Stimulated activated CD8-positive, alpha-beta memory T cell treated with anti-CD3 and anti-CD28 coated beads, Interleukin-7, amount 100 ng/mL, for 1 hour (primary cell): ENCODE measurements at regions not wholly inside any gene's neighbourhood (a gene's known extent, or its start where the extent isn't known, plus 50 kb on each side); places are given as distances from the start of the nearest gene placed in this dataset.
A peak's percentile ranks its signal among the peaks of the same experiment; 100 is the strongest.
"Not testable (repeated sequence)": the region's sequence is repeated elsewhere in the genome, so short reads cannot be mapped to it uniquely, and the experiment has no call there.

ENCODE experiments used
- DNase-seq, 2 donors: peaks; one replicate each; pipeline ENCODE4 v3.0.0-alpha.2; 2020; ENCODE audit warnings: low read depth in 2 of 2

DNA sequence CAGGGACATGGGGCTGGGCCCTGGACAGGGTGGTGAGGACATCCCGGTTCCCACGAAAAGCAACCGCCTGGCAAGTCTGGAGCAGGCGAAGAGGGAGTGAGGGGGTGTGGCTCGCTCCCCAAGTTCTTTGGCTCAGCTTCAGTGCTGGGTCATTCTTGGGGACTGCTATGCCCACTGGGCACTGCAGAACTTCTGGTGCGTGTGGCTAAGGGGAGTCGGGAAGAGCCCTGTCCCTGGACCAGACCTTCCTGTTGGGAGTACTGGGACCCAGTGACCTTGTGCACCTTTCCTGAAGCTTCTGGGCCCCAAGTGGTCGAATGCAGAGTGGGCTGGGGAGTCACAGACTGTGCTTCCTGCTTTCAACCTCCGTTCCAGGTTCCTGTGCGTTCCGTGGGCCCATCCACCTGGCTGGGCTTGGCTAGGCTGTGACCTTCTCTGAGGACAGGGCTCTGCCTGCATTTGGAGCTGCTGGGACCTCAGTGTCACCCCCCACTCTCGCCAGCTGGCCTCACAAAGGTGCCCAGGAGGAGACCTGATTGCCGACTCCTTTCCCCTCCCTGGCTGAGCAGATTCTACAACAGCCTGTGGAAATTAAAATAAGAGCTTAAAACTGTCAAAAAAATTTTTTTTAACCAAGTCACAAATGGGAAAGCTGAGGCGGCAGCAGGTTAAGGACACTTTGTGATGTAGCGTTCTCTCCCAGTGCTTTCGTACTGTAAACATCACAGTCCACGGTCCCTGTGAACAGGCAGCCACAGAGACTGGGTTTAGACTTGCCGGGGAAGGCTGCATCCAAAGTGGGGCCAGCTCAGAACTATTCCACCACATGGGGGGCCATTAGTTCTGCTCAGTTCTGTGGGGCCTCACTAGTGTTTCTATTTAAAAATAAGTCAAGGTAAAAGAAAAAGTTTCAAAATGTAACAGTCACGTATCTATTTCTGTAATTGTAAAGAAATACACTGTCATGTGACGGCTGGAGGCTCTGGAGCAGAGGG lies 63.8 kb upstream of the WNT7B start:
- no peak for DNase-seq

DNA sequence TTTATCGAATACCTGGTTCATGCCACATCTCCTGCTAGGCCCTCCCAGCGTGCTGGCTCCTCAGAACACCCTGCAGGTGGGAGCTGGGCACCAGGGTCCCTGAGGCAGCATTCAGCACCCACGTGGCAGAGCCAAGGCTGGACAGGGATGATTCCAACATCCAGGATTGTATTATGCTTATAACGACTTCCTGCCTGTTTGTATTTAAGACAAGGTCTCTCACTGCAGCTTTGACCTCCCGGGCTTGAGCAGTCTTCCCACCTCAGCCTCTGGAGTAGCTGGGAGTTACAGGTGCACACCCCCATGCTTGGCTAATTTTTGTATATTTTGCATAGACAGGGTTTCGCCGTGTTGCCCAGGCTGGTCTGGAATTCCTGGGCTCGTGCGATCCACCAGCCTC lies 64.7 kb upstream of the WNT7B start:
- DNase-seq, result no peak

DNA sequence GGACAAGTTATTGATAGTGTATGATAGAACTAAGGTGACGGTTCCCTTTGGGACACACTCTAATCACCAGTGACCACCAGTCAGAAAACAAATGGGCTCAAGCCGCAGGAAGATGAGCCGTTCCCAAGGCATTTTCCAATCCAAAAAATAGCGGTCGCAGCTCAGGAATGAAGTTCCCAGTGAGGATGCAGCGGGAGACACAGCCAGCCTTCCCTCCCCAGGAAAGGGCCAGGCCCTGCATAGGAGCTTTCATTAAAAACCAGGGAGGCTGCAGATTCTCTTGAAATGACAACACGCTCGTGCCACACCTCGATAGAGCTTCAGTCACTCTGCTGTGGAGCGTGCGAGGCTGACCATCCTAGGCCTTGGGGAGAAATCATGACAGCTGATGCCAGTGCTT lies 65.8 kb upstream of the WNT7B start:
- no peak for DNase-seq

DNA sequence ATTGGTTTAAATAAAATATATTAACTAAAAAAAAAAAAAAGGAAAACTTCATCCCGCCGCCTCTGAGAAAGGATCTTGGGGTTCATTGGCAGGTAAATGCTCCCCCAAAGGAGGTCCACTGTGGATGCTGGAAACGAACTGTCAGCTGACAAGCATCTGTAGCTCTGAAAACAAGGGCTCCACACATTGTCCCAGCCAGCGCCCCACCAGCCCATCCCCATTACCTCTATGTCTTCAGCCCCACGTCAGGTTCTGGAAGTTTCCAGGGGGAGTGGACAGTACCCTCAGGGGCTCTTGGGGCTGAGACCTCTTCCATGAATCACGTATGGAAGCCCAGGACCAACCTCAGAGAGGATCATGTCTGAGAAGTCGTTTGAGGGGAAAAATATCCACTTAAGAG lies 66.4 kb upstream of the WNT7B start:
- no peak for DNase-seq

DNA sequence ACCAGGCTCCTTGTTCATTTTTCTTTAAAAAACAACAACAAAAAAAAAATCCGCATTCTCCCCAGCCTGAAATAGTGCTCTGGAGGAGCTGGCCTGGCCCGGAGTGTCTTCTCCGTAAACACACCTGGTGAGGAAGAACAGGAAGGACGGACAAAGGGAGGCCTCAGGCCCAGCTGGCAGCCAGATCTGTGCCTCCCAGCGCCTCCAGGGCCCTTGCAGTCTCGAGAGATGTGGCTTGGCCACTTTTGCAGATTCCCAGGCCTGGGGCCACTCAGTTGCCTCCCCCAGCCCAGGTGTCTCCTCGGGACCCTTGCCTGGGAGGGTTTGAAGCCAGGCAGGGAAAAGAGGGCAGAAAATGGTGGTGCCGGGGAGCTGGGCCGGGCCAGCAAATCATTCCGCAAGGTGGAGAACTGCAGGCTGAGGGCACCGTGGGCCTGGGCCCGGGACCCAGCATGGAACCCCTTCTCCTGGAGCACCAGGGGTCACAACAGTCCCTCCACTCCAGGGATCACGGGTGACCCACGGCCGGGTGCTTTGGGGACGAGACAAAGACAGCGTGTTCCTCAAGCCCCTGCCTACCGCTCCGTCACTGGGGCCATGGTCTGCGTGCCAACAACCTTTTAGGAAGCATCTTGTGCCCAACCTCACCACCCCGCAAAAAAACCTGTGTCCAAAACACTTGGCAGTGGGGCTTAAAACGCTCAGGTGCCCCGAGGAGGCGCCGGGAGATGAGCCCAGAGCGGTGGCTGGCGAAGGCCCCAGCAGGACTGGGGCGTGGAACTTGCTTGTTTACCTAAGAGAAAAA lies 67.1 kb upstream of the WNT7B start:
- DNase-seq, result no peak

DNA sequence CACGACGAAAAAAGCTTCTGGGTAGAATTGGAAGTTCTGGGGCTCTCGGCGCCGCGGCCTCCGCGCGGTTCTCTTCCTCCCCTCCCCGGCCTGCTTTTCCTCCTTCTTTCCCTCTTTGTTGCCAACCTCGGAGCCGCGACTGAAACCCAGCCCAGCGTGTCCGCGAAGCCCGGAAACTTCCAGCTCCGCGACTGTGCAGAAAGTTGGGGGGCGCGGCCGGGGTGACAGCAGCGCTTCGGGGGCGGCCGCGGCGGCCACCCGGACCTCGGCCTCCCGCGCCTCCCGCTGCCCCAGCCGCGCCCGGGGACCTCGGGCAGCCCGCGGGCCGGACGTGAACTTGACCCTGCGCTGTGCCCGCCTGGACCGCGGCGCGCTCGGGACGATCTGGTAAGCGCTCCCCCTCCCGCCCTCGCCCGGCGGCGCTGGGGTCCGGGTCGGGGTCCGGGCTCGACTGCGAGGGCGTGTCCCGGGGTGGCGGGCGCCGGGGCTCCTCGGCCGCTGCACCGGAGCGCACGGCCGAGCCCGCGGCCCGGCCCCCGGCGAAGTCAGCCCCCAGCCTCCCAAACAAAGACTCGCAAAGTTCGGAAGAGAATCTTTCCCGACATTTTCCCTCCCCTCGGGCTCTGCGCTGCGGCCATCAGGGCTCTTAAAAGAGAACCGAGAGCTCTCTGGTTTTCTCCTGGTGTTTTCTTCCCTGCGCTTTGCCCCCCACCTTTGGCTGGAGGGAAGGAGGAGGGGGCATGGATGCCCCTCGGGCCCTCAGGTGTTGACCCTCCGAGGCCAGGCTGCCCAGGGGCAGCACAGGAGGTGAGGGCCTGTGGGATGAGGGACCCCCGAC lies 67.9 kb upstream of the WNT7B start:
- no peak for DNase-seq

DNA sequence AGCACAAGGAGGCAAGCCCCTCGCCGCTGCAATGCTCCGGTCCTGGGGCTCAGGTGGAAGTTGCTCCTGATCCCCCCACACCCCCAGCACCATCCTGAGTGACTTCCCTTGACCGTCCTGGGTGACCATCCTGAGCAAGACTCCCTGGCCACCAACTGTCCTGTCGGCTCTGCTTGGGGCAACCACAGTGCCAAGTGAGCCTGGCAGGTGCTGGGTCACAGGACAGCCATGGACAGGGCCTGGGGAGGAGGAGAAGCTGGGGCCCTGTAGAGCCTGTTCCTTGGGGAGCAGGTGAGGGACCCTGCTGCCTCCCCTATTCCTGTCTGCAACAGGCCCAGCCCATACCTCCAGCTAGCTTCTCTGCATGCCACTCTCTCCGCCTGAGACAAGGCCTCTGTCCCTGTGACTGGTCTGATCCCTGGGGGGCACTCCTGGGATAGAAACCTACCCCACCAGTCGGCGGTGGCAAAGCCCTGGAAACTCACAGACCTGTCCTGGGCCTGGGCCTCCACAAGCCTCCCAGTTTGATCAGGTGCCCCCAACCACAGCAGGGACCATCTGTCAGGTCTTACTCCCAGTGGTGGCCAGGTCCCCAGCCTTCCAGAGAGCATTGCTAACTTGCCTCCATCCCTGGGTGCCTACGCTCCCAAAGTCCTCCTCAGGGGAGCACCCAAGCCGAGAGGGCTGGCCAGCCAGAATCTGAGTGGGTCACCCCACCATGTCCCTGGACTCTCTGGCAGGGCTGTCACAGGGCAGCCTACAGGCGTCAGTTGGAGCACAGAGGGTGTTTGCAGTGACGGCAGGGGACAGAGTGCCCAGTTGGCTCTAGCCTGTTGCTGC lies 68.7 kb upstream of the WNT7B start:
- no peak for DNase-seq

DNA sequence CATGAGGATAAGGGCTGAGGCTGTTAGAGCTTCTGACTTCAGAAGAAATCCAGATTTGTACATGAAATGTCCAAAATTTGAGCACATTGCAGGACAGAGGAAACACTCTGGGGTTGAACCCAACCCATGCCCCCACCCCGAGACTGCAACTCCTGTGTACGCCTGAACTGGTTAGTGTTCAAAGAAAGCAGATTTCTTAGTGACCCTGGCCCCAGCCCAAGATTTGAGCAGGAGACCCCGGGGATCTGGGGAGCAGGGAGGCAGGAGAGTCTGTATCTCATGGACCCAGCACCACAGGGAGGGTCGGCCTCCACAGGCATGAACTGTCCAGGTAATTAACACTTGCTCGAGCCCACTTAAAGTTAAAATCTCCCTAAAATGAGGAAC lies 69.3 kb upstream of the WNT7B start:
- DNase-seq, result no peak

DNA sequence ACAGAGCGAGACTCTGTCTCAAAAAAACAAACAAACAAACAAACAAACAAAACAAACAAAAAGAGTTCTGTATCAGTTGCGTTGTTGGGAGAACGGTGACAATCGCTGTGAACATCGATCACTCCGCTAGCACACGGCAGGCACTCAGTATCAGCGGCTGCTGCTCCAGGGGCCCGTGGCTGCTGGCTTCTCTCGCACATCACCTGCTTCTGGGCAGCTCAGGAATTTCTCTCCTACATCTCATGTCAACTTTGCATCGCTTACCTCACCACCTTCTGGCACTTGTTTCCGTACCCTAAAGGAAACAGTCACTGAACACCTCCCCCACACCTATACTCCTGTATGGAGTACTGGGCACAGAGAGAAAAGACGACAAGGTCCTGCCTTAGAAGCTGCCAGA lies 70.3 kb upstream of the WNT7B start:
- no peak for DNase-seq

DNA sequence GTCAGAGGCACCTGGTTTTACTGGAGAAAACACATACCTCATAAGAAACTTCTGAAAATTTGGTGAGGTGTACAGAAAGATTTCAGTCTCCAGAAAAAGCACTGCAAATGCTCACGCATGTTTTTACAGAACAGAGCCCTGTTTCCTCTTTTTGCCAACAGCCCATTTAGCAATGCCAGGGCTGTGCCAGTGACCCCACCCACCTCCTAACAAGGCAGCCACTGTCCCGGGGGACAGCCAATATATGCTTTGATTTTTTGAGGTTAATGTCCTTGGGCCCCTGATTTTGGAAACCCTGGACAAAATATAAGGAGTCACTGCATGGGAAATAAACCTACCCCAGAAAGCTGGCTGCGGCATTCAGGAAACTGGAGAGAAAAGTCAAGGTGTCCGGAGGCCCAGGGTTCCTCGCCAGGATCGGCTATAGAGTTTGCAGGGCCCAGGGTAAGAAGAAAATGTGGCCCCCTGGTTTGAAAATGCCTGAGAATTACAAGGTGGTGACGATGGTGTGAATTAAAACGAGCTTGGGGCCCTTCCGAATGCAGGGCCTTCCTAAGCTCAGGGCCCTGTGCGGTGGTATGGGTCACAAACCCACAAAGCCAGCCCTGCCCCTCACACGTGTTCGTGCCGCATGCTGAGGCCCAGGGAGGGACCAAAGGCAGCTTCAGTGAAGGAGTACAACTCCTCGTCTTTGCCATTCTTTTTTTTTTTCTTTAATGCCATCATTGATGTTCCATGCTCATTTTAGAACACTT lies 71.1 kb upstream of the WNT7B start:
- DNase-seq, result no peak

DNA sequence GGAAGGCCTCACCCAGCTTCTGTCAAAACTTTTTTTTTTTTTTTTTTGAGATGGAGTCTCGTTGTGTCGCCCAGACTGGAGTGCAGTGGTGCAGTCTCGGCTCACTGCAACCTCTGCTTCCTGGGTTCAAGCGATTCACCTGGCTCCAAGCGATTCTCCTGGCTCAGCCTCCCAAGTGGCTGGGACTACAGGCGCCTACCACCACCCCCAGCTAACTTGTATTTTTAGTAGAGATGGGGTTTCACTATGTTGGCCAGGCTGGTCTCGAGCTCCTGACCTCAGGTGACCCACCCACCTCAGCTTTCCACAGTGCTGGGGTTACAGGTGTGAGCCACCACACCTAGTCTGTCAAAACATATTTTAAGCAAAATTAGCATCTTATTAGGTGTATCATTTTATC lies 71.7 kb upstream of the WNT7B start:
- not testable (repeated sequence) for DNase-seq

DNA sequence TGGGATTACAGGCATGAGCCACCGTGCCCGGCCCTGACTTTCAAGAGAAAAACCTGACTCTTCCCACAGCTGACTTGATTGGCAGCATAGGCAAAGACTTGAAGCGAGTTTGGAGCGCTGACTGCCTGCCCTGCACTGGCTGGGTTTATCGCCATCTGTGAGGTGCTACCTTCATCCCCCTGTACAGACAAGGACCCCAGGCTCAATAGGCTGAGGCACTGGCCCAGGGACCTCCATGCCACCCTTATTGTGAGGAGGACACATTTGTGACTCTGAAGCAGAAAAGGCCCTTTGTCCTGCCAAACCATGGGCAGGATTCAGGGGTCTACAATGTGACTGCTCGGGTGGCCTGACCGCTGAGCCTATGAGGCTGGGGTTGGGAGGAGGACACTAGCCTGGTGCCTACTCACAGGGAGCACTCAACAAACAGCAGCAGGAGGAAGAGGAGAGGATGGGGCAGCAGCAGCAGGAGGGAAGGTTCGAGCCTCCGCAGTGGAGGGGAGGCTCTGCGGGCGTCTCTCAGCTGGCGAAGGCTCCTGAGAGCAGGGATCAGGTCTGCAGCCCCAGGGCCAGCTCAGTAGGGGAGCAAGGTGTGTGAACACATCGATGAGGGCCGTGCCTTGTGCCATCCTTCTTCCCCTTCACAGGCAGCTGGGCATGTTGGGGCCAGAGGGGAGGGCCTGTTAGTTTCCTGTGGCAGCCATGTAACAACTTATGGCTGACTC lies 72.9 kb upstream of the WNT7B start:
- no peak for DNase-seq

DNA sequence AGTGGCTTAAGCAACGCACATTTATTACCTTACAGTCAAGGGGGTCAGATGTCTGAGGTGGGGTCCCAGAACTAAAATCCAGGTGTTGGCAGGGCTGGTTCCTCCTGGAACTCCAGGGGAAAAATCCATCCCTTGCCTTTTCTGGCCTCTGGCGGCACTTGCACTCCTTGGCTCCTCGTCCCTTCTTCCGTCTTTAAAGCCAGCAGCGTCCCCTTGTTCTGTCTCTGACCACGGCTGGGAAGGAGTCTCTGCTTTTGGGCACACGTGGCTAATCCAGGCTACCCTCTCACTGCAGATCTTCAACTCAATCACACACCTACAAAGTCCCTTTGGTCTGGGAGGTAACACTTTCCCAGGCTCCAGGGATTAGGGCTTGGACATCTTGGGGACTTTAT lies 73.5 kb upstream of the WNT7B start:
- DNase-seq, result no peak

DNA sequence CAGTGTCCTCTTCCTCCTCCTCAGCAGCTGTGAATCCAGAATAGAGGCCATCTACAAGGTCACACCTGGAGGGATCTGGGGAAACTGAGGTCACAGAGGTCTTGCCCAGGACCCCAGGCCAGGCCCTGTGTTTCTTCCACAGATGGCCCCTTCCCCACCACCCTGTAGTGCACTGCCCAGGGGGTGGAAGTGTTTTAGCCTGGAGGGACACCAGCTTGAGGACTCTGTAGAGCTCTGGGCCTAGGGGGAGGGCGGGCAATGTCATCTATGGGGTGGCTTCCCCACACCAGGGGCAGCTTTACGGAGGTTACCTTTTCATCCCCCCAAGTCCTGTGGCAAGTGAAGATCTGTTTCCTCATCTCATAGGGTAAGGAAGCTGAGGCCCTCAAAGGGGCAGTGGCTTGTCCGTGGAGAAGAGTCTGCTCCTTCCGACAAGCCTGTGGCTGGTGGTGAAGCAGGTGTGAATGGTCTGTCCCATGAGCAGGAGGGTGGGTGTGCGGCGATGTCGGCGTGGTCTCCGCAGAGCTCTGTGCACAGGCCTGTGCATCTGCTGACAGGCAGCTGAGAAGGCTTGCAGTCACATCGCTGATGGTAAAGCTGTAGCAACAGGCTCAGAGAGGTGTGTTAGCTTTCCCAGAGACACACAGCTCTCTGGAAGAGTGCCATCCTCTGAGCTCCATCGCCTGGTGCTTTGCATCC lies 74.1 kb upstream of the WNT7B start:
- no peak for DNase-seq

DNA sequence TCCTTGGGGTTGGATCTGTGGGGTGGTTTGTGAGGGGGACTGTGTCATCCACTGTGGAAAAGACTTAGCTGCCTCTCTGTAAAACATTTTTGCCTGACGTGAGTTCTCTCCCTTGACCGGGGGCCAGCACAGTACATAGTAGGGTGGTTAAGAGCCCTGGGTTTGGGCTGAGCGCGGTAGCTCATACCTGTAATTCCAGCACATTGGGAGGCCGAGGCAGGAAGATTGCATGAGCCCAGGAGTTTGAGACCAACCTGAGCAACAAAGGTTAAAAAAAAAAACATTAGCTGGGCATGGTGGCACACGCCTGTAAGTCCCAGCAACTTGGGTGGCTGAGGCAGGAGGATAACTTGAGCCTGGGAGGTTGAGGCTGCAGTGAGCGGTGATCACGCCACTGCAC lies 74.7 kb upstream of the WNT7B start:
- no peak for DNase-seq

DNA sequence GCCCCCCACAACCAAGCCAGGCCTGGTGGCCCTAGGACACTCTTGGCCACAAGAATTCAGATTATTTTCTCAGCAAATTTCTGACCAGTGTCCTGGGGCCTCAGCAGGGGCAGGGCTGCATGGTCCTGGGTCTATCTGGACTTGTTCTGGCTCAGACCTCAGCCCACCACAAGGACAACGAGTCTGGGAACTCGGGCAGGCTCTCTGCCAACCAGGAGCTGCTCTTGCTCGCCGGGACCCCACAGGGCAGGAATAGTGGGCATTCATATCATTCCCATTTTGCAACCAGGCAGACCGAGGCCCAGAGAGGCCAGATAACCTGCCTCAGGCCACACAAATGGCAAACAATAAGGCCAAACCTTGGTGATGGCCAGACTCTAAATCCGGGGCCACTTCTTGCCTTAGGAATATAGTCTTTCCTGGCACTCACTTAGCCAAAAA lies 75.4 kb upstream of the WNT7B start:
- no peak for DNase-seq

DNA sequence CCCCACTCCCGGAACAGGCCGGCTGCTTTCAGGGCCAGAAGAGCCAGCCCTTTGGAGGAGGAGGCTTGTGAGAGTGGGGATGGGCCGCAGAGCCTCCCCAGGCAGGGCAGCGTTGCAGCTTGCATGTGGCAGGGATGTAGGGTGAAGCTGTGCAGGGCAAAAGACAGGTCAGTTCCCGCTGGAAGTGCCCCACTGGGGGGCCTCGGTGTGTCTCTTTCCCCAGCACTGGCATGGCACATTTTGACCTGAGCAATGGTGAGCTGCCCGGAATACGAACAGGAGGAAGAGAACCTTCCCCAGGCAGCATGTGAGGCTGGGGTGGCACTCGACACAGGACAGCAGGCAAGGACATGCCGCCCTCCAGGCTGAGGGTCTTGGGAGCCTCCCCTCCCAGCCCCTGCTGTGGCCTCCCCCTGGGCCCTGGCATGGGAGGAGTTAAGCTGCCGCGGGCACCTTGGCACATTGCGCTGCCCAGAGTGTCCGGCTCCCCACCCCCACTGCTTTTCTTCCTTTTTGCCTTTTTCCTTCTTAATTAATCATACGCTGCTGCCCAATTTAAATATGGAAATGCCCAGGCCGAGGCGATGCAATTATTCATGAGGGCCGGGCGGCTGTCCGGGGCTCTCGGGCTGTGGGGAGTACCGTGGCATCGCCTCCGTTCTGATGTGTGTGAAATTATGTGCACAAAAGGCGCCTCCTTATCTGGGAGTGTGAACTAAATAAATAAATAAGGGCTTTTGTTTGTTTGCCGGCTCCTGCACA lies 76.0 kb upstream of the WNT7B start:
- DNase-seq, result no peak

DNA sequence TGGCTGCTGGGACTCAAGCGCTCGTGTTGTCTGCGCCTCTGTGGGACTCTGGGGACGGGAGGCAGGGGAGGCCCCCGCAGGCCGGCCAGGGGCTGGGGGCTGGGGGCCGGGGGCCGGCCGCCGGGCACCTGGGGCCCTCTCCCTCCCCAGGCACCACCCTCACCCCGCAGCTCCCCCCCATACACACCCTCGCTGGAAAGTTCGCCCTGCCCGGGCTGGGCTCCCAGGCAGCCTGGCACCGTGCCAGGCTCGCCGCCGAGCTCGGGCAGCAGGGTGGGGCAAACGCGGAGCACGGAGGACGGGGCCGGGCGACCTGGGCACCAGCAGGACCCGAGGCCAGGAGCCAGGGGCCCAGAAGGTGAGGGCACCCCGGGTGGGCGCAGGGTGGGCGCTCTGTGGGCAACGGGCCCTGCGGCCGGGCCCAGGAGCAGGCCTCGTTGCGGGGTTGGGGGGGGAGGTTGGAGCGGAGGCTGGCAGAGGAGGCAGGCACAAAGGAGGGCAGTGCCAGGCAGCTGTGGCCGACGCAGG lies 76.7 kb upstream of the WNT7B start:
- DNase-seq, result peak in 1 of 2 donors; percentile 36
